HG02981 (cell line): ENCODE measurements at regions not wholly inside any gene's neighbourhood (a gene's known extent, or its start where the extent isn't known, plus 50 kb on each side); places are given as distances from the start of the nearest gene placed in this dataset.
"Not testable (repeated sequence)": the region's sequence is repeated elsewhere in the genome, so short reads cannot be mapped to it uniquely, and the experiment has no call there.

Experiments
- ATAC-seq: cut with Tn5 transposase; IDR thresholded peaks from one replicate; pipeline ENCODE4 v1.9.1; 2021; ENCODE audit warnings: mild to moderate bottlenecking, moderate library complexity; ENCODE audit not compliant: unreplicated experiment

- not testable (repeated sequence) for ATAC-seq
These were observed 105.7 kb downstream of the SPDYE17 start for GRCh38 chr7:76926416-76926815.

- ATAC-seq: not testable (repeated sequence)
These were observed 107.4 kb downstream of the SPDYE17 start for GRCh38 chr7:76924756-76925155.

GRCh38 chr7:76918619-76919018 is 113.5 kb downstream of the SPDYE17 start:
- ATAC-seq: not testable (repeated sequence)

- not testable (repeated sequence) for ATAC-seq
These were observed 117.8 kb downstream of the SPDYE17 start for GRCh38 chr7:76914361-76914760.

GRCh38 chr7:76912011-76912814 is 119.9 kb downstream of the SPDYE17 start:
- ATAC-seq: not testable (repeated sequence)

GRCh38 chr7:76904688-76905087 is 127.5 kb downstream of the SPDYE17 start:
- ATAC-seq: not testable (repeated sequence)

GRCh38 chr7:76901944-76902710 is 130.0 kb downstream of the SPDYE17 start:
- not testable (repeated sequence) for ATAC-seq

GRCh38 chr7:76898807-76899206 is 133.4 kb downstream of the SPDYE17 start:
- not testable (repeated sequence) for ATAC-seq

- ATAC-seq: not testable (repeated sequence)
These were observed 135.2 kb downstream of the SPDYE17 start for GRCh38 chr7:76897007-76897406.

GRCh38 chr7:76895696-76896095 is 136.5 kb downstream of the SPDYE17 start:
- not testable (repeated sequence) for ATAC-seq

GRCh38 chr7:76891771-76892170 is 140.4 kb downstream of the SPDYE17 start:
- ATAC-seq: not testable (repeated sequence)

GRCh38 chr7:76879733-76880288 is 152.3 kb downstream of the SPDYE17 start:
- ATAC-seq: not testable (repeated sequence)

GRCh38 chr7:76875760-76876159 is 156.4 kb downstream of the SPDYE17 start:
- ATAC-seq: not testable (repeated sequence)

- not testable (repeated sequence) for ATAC-seq
These were observed 161.7 kb downstream of the SPDYE17 start for GRCh38 chr7:76870504-76870808.

GRCh38 chr7:76867364-76867889 is 164.7 kb downstream of the SPDYE17 start:
- ATAC-seq: not testable (repeated sequence)

- ATAC-seq: not testable (repeated sequence)
These were observed 168.9 kb downstream of the SPDYE17 start for GRCh38 chr7:76863150-76863773.

- not testable (repeated sequence) for ATAC-seq
These were observed 169.9 kb downstream of the SPDYE17 start for GRCh38 chr7:76862241-76862640.

GRCh38 chr7:76859933-76860332 is 172.2 kb downstream of the SPDYE17 start:
- not testable (repeated sequence) for ATAC-seq

- ATAC-seq: not testable (repeated sequence)
These were observed 177.5 kb downstream of the SPDYE17 start for GRCh38 chr7:76854631-76855030.

GRCh38 chr7:76852787-76853584 is 179.2 kb downstream of the SPDYE17 start:
- ATAC-seq: not testable (repeated sequence)
